Testis (tissue), 2 donors: ENCODE measurements at regions not wholly inside any gene's neighbourhood (a gene's known extent, or its start where the extent isn't known, plus 50 kb on each side); places are given as distances from the start of the nearest gene placed in this dataset.
"Not testable (repeated sequence)": the region's sequence is repeated elsewhere in the genome, so short reads cannot be mapped to it uniquely, and the experiment has no call there.

Experiments used
- CTCF ChIP-seq, 3 experiments: fragments of 450-650 bp in 2 of 3; fragments of 200-600 bp in 1 of 3; sonication (generic) in 1 of 3; IDR thresholded peaks; one replicate each; pipeline ENCODE4 v1.5.1; 2016 to 2019; ENCODE audit warnings: antibody characterized with exemption in 3 of 3, mild to moderate bottlenecking in 2 of 3, moderate library complexity in 1 of 3
- POLR2A ChIP-seq: fragments of 450-650 bp; IDR thresholded peaks from one replicate; pipeline ENCODE4 v1.6.1; 2017; ENCODE audit warnings: antibody characterized with exemption, mild to moderate bottlenecking, moderate library complexity

GRCh38 chr1:244300029-244300375 lies 151.7 kb downstream of the ADSS2 start:
- not testable (repeated sequence) for TF ChIP-seq CTCF (IDR thresholded peaks at IDR 0.05); POLR2A
